SK-N-SH treated with all-trans-retinoic acid at 6 μM for 48 hours (cell line): ENCODE measurements at regions not wholly inside any gene's neighbourhood (a gene's known extent, or its start where the extent isn't known, plus 50 kb on each side); places are given as distances from the start of the nearest gene placed in this dataset.

Experiments
- ATAC-seq: fragments of 200-7000 bp; cut with Tn5 transposase; 3 replicates; pipeline ENCODE4 v1.9.1; 2020; ENCODE audit warnings: mild to moderate bottlenecking, moderate library complexity
- BACH2 ChIP-seq: fragments of 250-450 bp; sonication (Bioruptor Pico); IDR thresholded peaks from 2 replicates; pipeline ENCODE4 v1.9.0; 2021; ENCODE audit warnings: mild to moderate bottlenecking, borderline replicate concordance
- ESRRG ChIP-seq: fragments of 250-450 bp; sonication (Bioruptor Pico); IDR thresholded peaks from 2 replicates; pipeline ENCODE4 v1.6.1; 2021; ENCODE audit warnings: mild to moderate bottlenecking
- GLIS3 ChIP-seq: fragments of 250-450 bp; sonication (Bioruptor Pico); IDR thresholded peaks from 2 replicates; pipeline ENCODE4 v1.5.0; 2020; ENCODE audit warnings: mild to moderate bottlenecking, moderate library complexity
- OSR1 ChIP-seq: fragments of 250-450 bp; sonication (Bioruptor Pico); IDR thresholded peaks from 2 replicates; pipeline ENCODE4 v1.8.0; 2022; ENCODE audit warnings: moderate library complexity, mild to moderate bottlenecking, inconsistent platforms
- PATZ1 ChIP-seq: fragments of 250-450 bp; sonication (Bioruptor Pico); IDR thresholded peaks from 2 replicates; pipeline ENCODE4 v1.8.0; 2020; ENCODE audit warnings: mild to moderate bottlenecking, moderate library complexity, borderline replicate concordance
- PPARA ChIP-seq: fragments of 250-450 bp; sonication (Bioruptor Pico); IDR thresholded peaks from 2 replicates; pipeline ENCODE4 v1.5.0; 2020; ENCODE audit warnings: mild to moderate bottlenecking, borderline replicate concordance
- RARB ChIP-seq: fragments of 250-450 bp; sonication (Bioruptor Pico); IDR thresholded peaks from 2 replicates; pipeline ENCODE4 v1.8.0; 2021; ENCODE audit warnings: mild to moderate bottlenecking, moderate library complexity
- SNAI2 ChIP-seq: fragments of 250-450 bp; sonication (Bioruptor Pico); IDR thresholded peaks from 2 replicates; pipeline ENCODE4 v1.5.0; 2020; ENCODE audit warnings: mild to moderate bottlenecking, moderate library complexity
- TCF4 ChIP-seq: fragments of 250-450 bp; sonication (Bioruptor Pico); IDR thresholded peaks from 2 replicates; pipeline ENCODE4 v1.8.0; 2021; ENCODE audit warnings: mild to moderate bottlenecking, moderate library complexity, borderline replicate concordance
- ZC3H10 ChIP-seq: fragments of 250-450 bp; sonication (Bioruptor Pico); IDR thresholded peaks from 2 replicates; pipeline ENCODE4 v1.5.1; 2021; ENCODE audit warnings: mild to moderate bottlenecking, moderate library complexity
- ZFP3 ChIP-seq: fragments of 250-450 bp; sonication (Bioruptor Pico); IDR thresholded peaks from 2 replicates; pipeline ENCODE4 v1.5.0; 2020; ENCODE audit warnings: mild to moderate bottlenecking, moderate library complexity
- ZFP30 ChIP-seq: fragments of 450-650 bp; formaldehyde crosslinking; IDR thresholded peaks from 2 replicates; pipeline ENCODE4 v1.5.0; 2022; ENCODE audit warnings: mild to moderate bottlenecking, moderate library complexity
- ZNF565 ChIP-seq: fragments of 450-650 bp; formaldehyde crosslinking; conservative IDR thresholded peaks from 2 replicates; pipeline ENCODE4 v1.5.0; 2020; ENCODE audit warnings: low read depth, mild to moderate bottlenecking, moderate library complexity
- ZNF70 ChIP-seq: fragments of 450-650 bp; formaldehyde crosslinking; IDR thresholded peaks from 2 replicates; pipeline ENCODE4 v1.5.0; 2020; ENCODE audit warnings: mild to moderate bottlenecking, moderate library complexity
- TF ChIP-seq, protein P1 (sequence below): fragments of 250-450 bp; sonication (Bioruptor Pico); IDR thresholded peaks from 2 replicates; pipeline ENCODE4 v1.5.0; 2020; ENCODE audit warnings: mild to moderate bottlenecking, moderate library complexity

- TF ChIP-seq, protein P1, sequence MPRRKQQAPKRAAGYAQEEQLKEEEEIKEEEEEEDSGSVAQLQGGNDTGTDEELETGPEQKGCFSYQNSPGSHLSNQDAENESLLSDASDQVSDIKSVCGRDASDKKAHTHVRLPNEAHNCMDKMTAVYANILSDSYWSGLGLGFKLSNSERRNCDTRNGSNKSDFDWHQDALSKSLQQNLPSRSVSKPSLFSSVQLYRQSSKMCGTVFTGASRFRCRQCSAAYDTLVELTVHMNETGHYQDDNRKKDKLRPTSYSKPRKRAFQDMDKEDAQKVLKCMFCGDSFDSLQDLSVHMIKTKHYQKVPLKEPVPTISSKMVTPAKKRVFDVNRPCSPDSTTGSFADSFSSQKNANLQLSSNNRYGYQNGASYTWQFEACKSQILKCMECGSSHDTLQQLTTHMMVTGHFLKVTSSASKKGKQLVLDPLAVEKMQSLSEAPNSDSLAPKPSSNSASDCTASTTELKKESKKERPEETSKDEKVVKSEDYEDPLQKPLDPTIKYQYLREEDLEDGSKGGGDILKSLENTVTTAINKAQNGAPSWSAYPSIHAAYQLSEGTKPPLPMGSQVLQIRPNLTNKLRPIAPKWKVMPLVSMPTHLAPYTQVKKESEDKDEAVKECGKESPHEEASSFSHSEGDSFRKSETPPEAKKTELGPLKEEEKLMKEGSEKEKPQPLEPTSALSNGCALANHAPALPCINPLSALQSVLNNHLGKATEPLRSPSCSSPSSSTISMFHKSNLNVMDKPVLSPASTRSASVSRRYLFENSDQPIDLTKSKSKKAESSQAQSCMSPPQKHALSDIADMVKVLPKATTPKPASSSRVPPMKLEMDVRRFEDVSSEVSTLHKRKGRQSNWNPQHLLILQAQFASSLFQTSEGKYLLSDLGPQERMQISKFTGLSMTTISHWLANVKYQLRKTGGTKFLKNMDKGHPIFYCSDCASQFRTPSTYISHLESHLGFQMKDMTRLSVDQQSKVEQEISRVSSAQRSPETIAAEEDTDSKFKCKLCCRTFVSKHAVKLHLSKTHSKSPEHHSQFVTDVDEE, result no peak
- no peak for TF ChIP-seq OSR1 (CRISPR knock-in tag)
- no peak for TF ChIP-seq TCF4 (CRISPR knock-in tag)
- TF ChIP-seq ZFP30, result no peak
- TF ChIP-seq PATZ1 (CRISPR knock-in tag), result no peak
- TF ChIP-seq BACH2, result no peak
Observed at GRCh38 chr3:194224471-194225417, 88.8 kb downstream of the HES1 start (continued).

- TF ChIP-seq GLIS3 (no peak), OSR1 (CRISPR knock-in tag) (no peak), SNAI2 (CRISPR knock-in tag) (no peak), ZC3H10 (CRISPR knock-in tag) (no peak), ZNF565 (CRISPR knock-in tag) (no peak), ESRRG (CRISPR knock-in tag) (no peak), ZFP30 (no peak), ZNF70 (CRISPR knock-in tag) (no peak), ZFP3 (CRISPR knock-in tag) (no peak), PATZ1 (CRISPR knock-in tag) (no peak), RARB (CRISPR knock-in tag) (no peak)
- TF ChIP-seq, protein P1, result no peak
- ATAC-seq, result no peak
Observed at GRCh38 chr3:194225418-194225812, 89.5 kb downstream of the HES1 start.

- ATAC-seq, result peak; percentile 75
- TF ChIP-seq PPARA (CRISPR knock-in tag) (no peak), RARB (CRISPR knock-in tag) (no peak), ZFP3 (CRISPR knock-in tag) (no peak), ZNF565 (CRISPR knock-in tag) (no peak), PATZ1 (CRISPR knock-in tag) (no peak), GLIS3 (no peak), TCF4 (CRISPR knock-in tag) (no peak), ZFP30 (no peak)
- TF ChIP-seq, protein P1, result no peak
Observed at GRCh38 chr3:194225988-194226663, 90.2 kb downstream of the HES1 start.
